GM19240 (cell line): ENCODE measurements at regions not wholly inside any gene's neighbourhood (a gene's known extent, or its start where the extent isn't known, plus 50 kb on each side); places are given as distances from the start of the nearest gene placed in this dataset.

Source experiments
- DNase-seq: peaks from one replicate; pipeline ENCODE4 v3.0.0; 2011; ENCODE audit warnings: low spot score; ENCODE audit not compliant: insufficient read length

DNA sequence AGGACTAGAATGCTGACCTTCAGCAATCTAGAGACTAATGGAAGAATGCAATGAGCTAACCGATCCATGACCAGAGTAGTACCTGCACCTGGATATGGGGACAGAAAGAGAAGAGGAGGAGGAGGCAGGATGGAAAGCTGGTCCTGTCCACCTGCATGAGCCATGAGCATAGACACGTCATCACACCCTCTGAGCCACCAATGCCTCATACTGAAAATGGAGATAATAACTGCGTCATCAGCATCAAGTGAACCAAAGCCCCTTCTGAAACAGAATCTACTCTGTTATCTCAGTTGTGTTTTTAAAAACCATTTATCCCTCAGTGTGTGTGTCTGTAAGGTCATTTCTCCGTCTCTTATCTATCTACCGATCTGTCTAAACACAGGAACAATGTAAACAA lies 327.0 kb downstream of the BCL11B start:
- no peak for DNase-seq

GRCh38 chr14:98945611-98946570 lies 326.1 kb downstream of the BCL11B start:
- DNase-seq: no peak

- DNase-seq: no peak
Measured at GRCh38 chr14:98946940-98947339, 325.1 kb downstream of the BCL11B start.

- no peak for DNase-seq
Measured at GRCh38 chr14:98947911-98948595, 323.9 kb downstream of the BCL11B start.

DNA sequence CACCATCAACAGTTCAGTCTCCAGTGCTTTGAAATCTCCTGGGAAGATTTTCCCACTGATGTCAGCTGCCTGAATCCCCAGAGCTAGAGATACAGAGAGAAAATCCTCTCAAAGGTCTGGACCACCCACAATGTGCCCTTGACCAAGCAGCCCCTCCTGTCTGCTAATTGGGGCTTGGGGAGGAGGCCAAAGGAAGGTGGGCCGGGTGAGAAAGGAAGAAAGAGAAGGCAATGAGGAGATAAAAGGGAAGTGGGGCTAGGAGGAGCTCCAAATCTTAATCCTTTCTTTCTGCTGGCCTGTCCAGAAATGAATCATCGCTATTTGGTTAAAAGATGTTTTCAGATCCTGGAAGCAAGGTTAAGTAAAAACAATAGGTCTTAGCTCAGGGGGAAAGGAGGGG lies 322.9 kb downstream of the BCL11B start:
- DNase-seq: no peak

DNA sequence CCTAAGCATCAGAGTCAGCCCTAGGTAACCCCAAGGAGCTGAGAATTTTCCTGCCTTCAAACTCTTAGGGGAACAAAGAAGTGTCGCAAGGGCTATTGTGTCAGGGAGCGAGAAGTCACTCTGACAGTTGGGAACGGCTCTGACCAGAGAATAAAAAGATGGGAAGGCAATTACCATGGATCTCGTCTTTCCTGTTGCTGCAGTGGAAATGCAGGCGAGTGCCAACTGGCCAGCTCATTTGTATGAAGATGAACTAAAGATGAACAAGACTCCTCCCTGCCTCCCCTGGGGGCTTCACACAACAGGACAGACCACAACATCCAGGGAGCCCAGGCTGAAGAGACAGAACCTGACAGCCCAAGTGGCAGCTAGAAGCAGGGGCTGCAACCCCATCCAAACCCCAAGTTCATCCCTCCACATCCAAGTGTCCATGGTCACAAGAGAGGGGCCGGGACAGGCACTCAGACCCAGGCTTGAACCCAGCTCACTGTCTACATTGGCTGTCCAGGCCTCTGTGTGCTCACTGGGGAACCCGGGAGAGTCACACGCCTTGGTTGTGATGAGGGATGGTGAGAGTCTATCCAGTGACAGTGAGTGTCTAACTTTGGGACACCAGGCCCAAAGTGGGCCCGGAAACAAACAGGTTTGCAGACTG lies 322.4 kb downstream of the BCL11B start:
- DNase-seq: no peak

GRCh38 chr14:98950353-98950895 lies 321.6 kb downstream of the BCL11B start:
- DNase-seq: no peak

GRCh38 chr14:98951031-98951430 lies 321.0 kb downstream of the BCL11B start:
- no peak for DNase-seq

DNA sequence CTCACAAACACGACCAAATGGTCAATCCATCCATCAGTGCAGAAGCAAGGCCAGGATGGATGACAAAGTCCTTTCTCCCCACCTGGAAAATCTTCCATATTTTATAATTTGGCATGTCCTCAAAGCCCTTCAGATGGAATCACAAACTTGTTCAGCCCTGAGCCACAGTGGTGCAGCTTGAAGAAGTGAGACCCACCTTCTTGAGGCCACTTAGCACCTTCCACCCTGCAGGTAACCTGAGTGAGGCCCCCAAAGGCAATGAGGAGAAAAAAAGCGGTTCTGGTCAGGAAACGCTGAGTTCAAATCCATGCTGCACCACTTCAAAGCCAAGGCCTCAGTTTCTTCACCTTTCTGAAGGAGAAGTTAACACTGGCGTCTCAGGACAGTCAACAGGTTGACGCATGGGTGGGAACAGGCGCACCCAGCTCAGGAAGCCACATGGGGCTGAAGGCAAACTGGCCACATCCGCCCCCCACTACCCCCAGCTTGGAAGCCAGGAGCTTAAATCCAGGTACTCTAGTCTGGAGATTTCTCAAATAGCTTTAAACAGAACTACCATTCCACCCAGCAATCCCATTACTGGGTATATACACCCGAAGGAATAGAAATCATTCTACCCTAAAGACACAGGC lies 320.4 kb downstream of the BCL11B start:
- no peak for DNase-seq

DNA sequence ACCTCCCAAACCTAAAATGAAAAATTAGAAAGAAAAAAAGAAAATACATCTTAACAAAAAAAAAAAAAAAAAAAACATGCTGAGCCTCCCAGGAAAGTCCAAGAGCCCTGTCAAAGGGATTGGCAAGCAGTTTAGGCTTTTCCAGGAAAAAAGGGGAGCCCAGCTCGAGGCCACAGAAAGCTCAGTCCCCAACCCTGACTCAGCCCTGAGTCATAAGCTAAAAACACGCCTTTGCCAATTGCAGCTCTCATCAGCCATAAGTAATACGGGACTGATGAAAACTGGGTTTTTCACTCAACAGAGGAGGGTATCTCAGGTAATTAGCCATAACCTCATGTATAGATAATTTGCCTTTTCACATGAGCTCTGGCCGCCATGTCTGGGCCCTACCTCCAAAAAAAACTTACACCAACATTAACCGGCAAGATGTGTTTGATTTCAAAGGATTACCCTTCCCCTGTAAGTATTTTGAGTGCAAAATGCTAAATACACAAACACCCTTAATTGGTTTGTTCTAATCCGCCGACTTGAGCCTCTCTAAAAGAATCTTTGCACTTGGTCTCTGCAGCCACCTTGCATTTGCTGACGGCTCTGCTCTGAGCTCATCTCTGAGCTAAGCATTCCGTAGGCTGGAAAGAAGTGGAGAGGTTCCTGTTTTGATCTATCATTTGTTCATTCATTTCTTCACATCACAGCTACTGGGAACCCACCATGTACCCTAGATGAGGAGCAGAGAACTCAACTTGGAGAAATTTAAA lies 319.2 kb downstream of the BCL11B start:
- no peak for DNase-seq

DNA sequence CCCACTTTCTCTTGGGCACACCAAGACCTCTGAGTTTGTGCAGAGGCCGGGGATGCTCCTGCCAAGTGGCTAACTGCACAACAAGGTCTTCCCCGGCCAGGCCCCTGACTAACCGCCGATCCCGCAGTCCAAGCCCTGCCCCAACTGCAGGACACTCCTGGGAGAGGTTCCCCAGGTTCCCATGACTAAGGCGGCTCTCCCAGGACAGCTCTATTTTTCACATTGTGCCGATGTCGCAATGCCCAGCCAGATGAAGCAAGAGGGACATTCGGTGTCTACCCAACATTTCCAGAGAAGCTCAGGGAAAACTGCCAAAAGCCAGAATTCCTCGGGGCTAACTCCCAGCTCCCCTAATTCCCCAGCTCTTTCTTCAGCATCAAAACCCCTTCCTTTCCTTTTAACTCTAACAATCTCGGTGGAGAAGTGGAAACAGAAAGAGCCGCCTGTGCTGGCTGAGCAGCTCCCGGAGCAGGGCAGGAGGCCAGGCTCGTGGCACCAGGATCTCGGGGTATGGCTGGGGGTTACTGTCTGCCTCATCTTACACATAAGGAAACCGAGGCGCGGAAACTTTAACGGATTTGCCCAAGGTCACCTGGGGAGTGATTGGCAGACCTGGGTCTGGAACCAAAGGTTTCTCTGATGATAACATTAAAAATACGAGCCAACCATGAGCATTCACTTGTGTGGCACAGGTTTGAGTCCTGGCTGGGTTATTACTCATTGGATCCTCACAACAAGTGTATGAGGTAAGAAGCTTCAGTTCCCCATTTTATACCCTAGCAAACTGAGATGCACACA lies 318.2 kb downstream of the BCL11B start:
- DNase-seq: no peak

DNA sequence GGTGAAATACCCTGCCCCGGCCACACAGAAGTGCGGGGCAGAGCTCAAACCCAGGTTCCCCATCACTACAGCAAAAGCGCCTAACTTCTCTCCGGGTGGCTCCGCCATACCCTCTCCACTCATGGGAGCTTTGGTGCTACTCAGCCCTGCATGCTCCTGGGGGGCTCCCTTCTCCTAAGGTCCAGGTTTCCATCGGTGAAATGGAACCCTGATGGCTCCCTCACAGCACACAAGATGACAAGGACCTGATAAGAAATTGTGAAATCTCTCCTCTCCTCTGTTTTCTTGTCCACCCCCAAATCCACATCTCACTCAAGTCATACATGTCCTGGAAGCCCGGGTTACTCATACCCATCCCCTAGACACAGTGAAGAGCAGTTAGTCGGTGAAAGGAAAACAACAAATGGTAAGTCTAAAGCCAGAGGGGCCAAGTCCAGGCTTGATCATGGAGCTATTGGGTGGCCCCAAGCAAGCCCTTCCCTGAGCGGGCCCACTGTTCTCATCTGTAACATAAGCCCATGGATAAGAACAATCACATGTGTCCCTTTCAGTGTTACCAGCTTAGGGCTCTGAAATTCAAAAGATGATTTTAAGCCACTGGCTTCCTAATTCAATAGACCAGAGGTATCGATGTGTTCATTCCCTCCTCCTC lies 317.5 kb downstream of the BCL11B start:
- DNase-seq: no peak

DNA sequence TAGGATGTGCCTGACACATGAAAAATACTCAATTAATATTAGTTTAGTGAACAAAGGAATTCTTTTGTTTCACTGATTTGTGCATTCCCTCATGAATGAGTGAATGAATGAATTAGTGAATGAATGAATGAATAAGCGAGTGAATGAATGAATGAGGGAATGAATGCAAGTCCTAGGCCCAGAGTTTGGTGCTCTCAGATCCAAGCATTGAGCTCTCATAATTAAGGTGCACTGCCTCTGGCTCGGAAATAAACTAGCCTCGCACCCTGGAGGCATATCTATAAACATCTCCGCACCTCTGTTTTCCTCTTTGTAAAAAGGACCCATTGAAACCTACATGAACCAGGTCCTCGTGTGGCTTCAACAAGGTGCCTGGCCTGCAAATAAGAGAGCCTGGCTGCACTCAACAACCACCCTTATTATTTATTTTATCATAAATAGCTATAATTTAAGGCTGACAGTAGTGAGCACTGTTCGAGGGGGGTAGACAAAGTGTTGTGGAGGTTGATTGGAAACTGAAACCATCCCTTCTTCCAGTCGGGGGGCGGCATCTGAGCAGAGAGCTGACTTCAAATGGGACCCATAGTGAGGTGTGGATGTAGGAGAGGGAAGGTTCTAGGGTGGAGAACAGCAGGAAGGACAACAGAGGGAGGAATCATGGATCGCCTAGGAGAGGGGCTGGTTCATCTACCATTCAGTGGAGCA lies 316.8 kb downstream of the BCL11B start:
- no peak for DNase-seq

DNA sequence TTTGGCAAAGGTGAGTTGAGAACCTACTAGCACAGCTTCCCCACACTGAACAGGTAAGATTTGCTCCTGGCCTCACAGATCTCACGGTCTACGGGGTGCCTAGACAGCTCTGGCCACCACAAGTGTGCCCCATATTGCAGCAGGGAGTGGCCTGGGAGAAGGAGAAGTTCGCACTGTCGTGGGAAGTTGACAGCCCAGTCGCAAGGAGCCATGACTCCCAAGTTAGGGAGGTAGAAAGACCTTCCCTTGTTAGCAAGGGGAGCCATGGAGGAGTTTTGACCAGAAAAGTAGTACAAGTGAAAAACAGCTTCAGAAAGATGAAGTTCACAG lies 316.3 kb downstream of the BCL11B start:
- no peak for DNase-seq

GRCh38 chr14:98956181-98956580 lies 315.8 kb downstream of the BCL11B start:
- no peak for DNase-seq

GRCh38 chr14:98956661-98957060 lies 315.3 kb downstream of the BCL11B start:
- DNase-seq: no peak

DNA sequence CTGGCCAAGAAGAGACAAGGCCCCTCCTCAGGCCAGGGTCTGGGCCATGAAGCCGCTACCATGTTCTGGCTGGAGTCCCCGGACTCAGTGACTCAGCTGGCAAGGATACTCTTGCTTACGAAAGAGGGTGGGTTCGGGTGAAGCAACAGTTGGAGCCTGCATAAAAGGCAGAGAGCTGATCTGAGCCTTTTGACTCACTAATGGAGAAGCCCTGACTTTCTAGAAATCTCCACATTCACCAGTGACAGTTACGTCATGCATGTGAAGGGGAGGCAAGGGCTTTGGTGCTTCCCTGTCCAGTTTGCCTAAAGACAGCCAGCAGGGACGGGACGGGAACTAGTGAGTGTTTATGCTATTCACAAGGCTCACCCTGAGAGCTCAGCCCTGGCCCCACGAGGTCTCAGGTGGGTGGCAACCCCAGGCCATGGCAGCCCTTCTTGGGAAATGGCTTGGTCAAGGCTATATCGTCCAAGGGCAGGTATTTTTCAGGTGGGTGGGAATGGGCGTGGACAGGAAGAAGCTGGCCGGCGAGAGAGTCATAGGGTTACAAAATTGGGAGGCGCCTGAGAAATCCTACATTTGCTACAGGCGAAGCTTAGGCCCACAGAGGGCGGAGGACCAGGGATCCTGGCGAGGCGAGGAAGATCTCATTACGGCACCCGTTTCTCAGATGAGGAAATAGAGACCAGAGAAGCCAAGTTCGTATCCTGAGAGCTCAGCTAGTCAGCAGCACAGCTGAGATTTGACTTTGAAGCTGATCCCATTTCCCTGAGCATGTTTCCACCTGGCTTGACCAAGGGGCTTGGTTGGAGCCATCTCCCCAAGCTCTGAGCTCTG lies 314.6 kb downstream of the BCL11B start:
- no peak for DNase-seq

- DNase-seq: no peak
Measured at GRCh38 chr14:98958048-98958631, 313.9 kb downstream of the BCL11B start.
